ENCODE measurements at regions not wholly inside any gene's neighbourhood (a gene's known extent, or its start where the extent isn't known, plus 50 kb on each side); places are given as distances from the start of the nearest gene placed in this dataset.
A peak's percentile ranks its signal among the peaks of the same experiment; 100 is the strongest.
"Not testable (repeated sequence)": the region's sequence is repeated elsewhere in the genome, so short reads cannot be mapped to it uniquely, and the experiment has no call there.

- no peak for DNase-seq
These were observed 296.6 kb downstream of the OMA1 start for GRCh38 chr1:58249737-58250586.

DNA sequence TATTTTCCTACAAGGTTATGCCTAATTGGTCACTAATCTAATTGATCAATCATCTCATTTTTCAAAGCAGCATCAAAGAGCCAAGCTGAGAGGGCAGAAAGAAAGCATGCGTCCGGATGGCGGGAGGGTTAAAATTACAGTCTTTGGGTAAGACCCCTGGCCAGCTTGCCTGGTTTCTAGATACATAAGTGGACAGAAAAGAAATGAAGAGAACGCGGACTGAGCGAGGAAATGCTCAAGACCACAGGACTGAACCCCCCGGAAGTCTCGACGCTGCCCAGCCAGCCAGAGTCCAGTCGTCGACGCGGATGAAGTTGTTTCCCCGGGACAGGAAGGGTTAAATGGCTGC, 297.2 kb downstream of the OMA1 start:
- DNase-seq = no peak

- DNase-seq = no peak
These were observed 297.7 kb downstream of the OMA1 start for GRCh38 chr1:58248791-58249190.

GRCh38 chr1:58248072-58248471, 298.5 kb downstream of the OMA1 start:
- no peak for DNase-seq

DNA sequence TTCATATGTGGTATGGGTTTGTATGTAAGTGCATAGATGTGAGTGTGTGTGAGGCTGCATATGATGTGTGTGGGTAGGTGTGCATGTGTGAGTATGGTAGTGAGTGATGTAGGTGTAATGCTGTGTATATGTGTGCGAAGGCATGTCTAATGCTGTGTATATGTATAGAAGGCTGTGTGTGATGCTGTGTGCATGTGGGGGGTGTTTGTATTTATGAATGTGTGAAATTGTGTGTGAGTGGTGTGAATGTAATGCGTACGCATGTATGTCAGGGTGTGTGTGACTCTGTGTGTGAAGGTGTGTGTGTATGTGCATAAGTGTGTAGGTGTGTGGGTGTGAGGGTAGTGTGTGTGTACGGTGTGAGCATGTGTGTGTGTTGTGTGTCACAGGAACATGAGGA, 300.0 kb downstream of the OMA1 start:
- no peak for DNase-seq

DNA sequence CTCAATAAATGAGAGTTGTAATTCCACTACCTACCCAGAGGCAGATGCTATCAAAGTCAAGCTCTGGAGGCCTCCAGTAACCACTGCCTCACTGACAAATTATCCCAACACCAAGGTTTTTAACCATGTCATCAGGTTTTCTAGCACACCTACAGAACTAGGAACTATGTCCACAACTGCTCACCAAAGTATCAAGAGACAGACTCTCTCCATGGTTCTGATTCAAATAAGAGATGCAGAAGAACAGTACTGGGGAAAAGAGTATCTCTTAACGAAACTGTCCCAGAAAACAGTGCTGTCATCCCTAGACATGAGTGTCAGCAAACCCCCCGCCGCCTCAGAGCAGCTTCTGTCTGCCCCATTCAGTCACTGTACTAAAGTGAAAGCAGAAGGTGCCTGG, 301.7 kb downstream of the OMA1 start:
- DNase-seq = no peak

GRCh38 chr1:58238846-58239245, 307.7 kb downstream of the OMA1 start:
- no peak for DNase-seq

DNA sequence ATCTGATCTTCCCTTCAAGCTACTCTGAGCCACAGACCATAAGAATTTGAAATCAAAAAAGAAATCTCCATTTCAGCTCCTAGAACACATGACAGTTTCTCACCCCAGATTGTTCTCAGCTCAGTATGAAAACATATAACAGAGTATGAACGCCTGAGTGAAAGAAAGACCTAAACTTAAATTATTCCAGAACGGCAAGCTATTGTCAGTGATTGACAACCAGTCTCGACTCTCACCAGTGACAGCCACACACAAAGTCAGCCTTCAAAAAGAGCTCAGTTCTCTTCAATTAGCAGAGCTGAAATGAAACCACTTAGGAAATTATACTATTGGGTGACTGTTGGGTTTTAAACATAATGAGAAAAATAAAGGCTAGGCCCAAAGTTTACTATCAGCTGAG, 312.8 kb downstream of the OMA1 start:
- no peak for DNase-seq

DNA sequence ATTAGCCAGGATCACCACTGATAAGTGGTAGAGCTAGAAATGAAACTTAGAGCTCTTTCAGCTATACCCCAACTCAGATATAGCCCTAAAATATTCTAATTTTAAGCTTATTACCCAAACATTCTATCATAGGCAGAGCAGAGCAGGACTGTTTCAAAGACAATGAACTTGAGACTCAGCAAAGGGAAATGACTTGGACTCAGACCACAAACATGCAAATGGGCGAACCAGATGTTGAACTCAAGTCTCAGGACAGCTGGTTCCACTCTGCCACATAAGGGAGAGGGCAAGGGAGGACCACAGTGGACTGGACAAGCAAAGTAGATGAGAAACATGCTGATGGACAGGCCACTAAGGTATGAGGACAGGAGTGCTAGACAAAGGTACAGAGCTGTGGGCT, 315.3 kb downstream of the OMA1 start:
- no peak for DNase-seq

GRCh38 chr1:58227604-58228003, 318.9 kb downstream of the OMA1 start:
- DNase-seq = no peak

DNA sequence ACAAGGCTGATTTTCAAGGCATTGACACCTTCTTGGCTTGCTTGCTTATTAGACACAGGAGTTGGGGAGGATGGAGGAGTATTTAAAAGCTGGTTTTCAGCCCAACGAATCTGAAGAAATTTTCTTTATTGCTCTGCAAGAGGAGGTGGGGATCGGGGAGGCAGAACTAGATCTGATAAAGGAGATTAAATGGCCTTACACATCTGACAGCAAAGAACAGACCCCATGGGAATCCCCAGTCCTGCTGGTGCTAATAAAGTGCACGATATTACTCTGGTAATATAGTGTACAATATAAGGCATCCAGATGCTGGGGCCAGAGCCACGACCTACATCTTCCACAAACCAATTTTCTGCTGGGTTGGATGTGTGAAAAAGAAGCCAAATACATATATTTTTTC, 323.0 kb downstream of the OMA1 start:
- DNase-seq = no peak

- no peak for DNase-seq
These were observed 325.6 kb downstream of the OMA1 start for GRCh38 chr1:58220836-58221472.

DNA sequence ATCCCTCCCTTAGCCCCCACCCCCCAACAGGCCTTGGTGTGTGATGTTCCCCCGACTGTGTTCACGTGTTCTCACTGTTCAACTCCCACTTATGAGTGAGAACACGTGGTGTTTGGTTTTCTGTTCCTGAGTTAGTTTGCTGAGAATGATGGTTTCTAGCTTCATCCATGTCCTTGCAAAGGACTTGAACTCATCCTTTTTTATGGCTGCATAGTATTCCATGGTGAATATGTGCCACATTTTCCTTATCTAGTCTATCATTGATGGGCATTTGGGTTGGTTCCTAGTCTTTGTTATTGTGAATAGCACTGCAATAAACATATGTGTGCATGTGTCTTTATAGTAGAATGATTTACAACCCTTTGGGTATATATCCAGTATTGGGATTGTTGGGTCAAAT, 330.4 kb downstream of the OMA1 start:
- not testable (repeated sequence) for DNase-seq

DNA sequence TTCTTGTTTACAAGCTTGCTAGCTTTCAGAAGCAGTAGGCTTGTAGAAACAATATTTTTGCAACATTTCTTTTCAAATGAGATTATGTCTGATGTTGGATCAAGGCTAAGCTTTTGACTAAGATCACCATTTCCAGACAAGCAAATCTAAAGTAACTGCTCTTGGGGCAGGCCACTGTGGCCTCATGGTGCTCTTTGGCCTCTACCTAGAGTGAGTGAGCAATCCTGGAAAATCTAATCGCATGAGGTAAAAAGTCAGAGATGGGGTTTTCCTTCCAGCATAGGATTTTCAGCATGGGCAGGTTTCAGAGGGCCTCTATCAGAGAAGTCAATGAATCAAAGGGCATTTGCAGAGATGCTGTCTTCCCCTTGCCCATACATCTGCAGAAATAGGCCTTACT, 331.9 kb downstream of the OMA1 start:
- no peak for DNase-seq

- DNase-seq = peak in 1 of 2 experiments; percentile 22
These were observed 334.7 kb downstream of the OMA1 start for GRCh38 chr1:58211869-58212268.

DNA sequence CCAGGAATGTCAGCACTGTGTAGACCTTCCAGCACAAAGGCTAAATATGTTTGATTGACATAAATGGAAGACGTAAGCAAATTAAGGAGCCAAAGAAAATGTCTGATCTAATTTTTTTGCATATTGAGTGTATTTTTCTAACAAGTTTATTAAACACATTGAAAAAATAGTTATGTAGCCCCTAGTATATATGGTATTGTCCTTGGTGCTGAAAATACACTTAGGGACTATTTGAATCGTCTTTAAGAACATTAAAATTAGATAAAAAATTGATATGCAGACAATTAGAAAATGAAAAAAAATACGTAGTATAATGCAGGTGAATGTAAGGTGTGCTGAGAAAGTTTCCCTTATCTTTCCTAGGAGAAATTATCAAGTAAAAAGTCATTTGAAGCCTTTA, 337.0 kb downstream of the OMA1 start:
- DNase-seq = no peak

DNA sequence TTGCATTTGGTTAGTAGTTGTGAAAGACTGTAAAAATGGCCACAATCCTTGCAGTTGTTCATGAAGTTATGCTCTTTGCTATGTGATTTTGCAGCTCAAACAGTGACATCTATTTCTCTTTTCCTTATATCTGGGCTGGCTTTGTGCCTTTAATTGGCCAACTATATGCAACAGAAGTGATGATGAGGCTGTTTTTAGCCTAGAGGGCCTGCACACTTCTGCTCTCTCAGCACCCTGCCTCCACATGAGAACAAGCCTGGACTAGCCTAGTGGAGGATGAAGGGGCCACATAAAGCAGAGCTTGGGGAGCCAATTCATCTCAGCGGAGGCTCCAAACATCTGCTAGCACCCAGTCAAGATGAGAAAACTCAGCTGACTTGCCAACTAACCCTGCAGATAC, 339.8 kb downstream of the OMA1 start:
- no peak for DNase-seq

- DNase-seq = no peak
These were observed 342.2 kb downstream of the OMA1 start for GRCh38 chr1:58204284-58204683.

GRCh38 chr1:58201492-58202106, 344.9 kb downstream of the OMA1 start:
- DNase-seq = no peak

- no peak for DNase-seq
These were observed 346.1 kb downstream of the OMA1 start for GRCh38 chr1:58200437-58200836.

GRCh38 chr1:58197811-58198210, 348.7 kb downstream of the OMA1 start:
- no peak for DNase-seq

- DNase-seq = peak in 1 of 2 experiments; percentile 28
These were observed 356.1 kb downstream of the OMA1 start for GRCh38 chr1:58190267-58190988.

GRCh38 chr1:58189453-58189852, 357.1 kb downstream of the OMA1 start:
- no peak for DNase-seq

DNA sequence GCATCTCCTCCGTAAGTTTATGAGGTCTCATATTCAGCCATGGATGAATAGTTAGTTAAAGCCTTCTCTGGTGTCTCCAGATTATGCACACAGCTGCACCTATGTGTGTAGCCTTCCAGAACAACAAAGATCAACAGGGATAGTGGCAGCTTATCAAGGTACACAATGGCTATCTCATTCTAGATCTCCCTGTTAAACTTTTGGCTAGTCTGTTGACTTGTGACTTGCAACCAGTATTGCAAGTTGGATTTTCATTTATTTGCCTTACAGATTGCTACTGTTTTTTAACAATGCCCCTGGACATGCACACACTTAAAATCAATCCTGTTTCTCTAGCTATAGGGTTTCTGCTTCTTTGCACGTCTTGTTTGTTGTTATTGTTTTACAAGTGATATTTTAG, 363.2 kb downstream of the OMA1 start:
- no peak for DNase-seq

Data from NCI-H2081 (cell line).